Fibroblast of villous mesenchyme (primary cell): ENCODE measurements at regions not wholly inside any gene's neighbourhood (a gene's known extent, or its start where the extent isn't known, plus 50 kb on each side); places are given as distances from the start of the nearest gene placed in this dataset.
A peak's percentile ranks its signal among the peaks of the same experiment; 100 is the strongest.

Experiments used
- DNase-seq: peaks from one replicate; pipeline ENCODE4 v3.0.0-alpha.2; 2010; ENCODE audit warnings: low read depth
- H3K4me3 ChIP-seq: 2 replicates; pipeline ENCODE4 v1.5.1; 2011; ENCODE audit warnings: low read depth, mild to moderate bottlenecking, low read length
- CTCF ChIP-seq: IDR thresholded peaks from 2 replicates; pipeline ENCODE4 v1.5.1; 2012; ENCODE audit warnings: low read depth, mild to moderate bottlenecking, low read length; ENCODE audit not compliant: insufficient read depth

GRCh38 chr18:43664487-43665008 is 387.3 kb upstream of the SYT4 start:
- H3K4me3 ChIP-seq: no peak overlapping the region
- DNase-seq: no peak
- no peak for TF ChIP-seq CTCF

- no peak overlapping the region for H3K4me3 ChIP-seq
- peak; percentile 59 for DNase-seq
- no peak for TF ChIP-seq CTCF
Measured at GRCh38 chr18:43665105-43665788, 388.0 kb upstream of the SYT4 start.

GRCh38 chr18:43668866-43669265 is 391.6 kb upstream of the SYT4 start:
- TF ChIP-seq CTCF: no peak
- no peak for DNase-seq
- no peak overlapping the region for H3K4me3 ChIP-seq

- H3K4me3 ChIP-seq: no peak overlapping the region
- no peak for DNase-seq
- no peak for TF ChIP-seq CTCF
Measured at GRCh38 chr18:43671431-43671830, 394.1 kb upstream of the SYT4 start.

GRCh38 chr18:43680096-43680495 is 402.8 kb upstream of the SYT4 start:
- no peak for TF ChIP-seq CTCF
- DNase-seq: peak; percentile 63
- no peak overlapping the region for H3K4me3 ChIP-seq

- DNase-seq: no peak
- TF ChIP-seq CTCF: no peak
Measured at GRCh38 chr18:43681661-43682060, 404.4 kb upstream of the SYT4 start.

GRCh38 chr18:43682196-43682595 is 404.9 kb upstream of the SYT4 start:
- TF ChIP-seq CTCF: no peak
- H3K4me3 ChIP-seq: no peak overlapping the region
- DNase-seq: no peak

More at GRCh38 chr18:43681661-43682060, 404.4 kb upstream of the SYT4 start:
- no peak overlapping the region for H3K4me3 ChIP-seq
